ENCODE measurements at regions not wholly inside any gene's neighbourhood (a gene's known extent, or its start where the extent isn't known, plus 50 kb on each side); places are given as distances from the start of the nearest gene placed in this dataset.

GRCh38 chr2:150601280-150602038, 114.0 kb upstream of the RND3 start:
- intact Hi-C loops (cut with DNase I), result no loop called here
- no peak for DNase-seq (ENCODE audit: missing footprints)
- ATAC-seq, result no peak

- intact Hi-C loops (cut with DNase I), result no loop called here
- ATAC-seq (no peak), DNase-seq (ENCODE audit: missing footprints) (no peak)
Measured at GRCh38 chr2:150599889-150600288, 112.4 kb upstream of the RND3 start.

- no peak for ATAC-seq
- DNase-seq (ENCODE audit: missing footprints), result no peak
- intact Hi-C loops (cut with DNase I), result no loop called here
Measured at GRCh38 chr2:150598383-150598782, 110.9 kb upstream of the RND3 start.

GRCh38 chr2:150595803-150596470, 108.5 kb upstream of the RND3 start:
- DNase-seq (ENCODE audit: missing footprints) (no peak), ATAC-seq (no peak)
- intact Hi-C loops (cut with DNase I), result no loop called here

- intact Hi-C loops (cut with DNase I), result no loop called here
- ATAC-seq, result no peak
- DNase-seq (ENCODE audit: missing footprints), result no peak
Measured at GRCh38 chr2:150594299-150594698, 106.8 kb upstream of the RND3 start.

- ATAC-seq (no peak), DNase-seq (ENCODE audit: missing footprints) (no peak)
- intact Hi-C loops (cut with DNase I), result no loop called here
Measured at GRCh38 chr2:150591496-150592285, 104.2 kb upstream of the RND3 start.

- DNase-seq (ENCODE audit: missing footprints) (no peak), ATAC-seq (no peak)
- intact Hi-C loops (cut with DNase I), result no loop called here
Measured at GRCh38 chr2:150589681-150590080, 102.2 kb upstream of the RND3 start.

- ATAC-seq (no peak), DNase-seq (ENCODE audit: missing footprints) (no peak)
- intact Hi-C loops (cut with DNase I), result no loop called here
Measured at GRCh38 chr2:150588506-150588870, 101.0 kb upstream of the RND3 start.

GRCh38 chr2:150587547-150588505, 100.4 kb upstream of the RND3 start:
- ATAC-seq (no peak), DNase-seq (ENCODE audit: missing footprints) (no peak)
- intact Hi-C loops (cut with DNase I), result no loop called here

GRCh38 chr2:150586858-150587257, 99.4 kb upstream of the RND3 start:
- ATAC-seq, result peak; percentile 48

GRCh38 chr2:150585221-150585971, 97.9 kb upstream of the RND3 start:
- intact Hi-C loops (cut with DNase I), result no loop called here
- DNase-seq (ENCODE audit: missing footprints), result no peak
- ATAC-seq, result no peak

More at GRCh38 chr2:150586858-150587257, 99.4 kb upstream of the RND3 start:
- intact Hi-C loops (cut with DNase I), result no loop called here
- DNase-seq (ENCODE audit: missing footprints), result no peak

- intact Hi-C loops (cut with DNase I), result no loop called here
Measured at GRCh38 chr2:150584081-150584480, 96.6 kb upstream of the RND3 start.

GRCh38 chr2:150581717-150582472, 94.4 kb upstream of the RND3 start:
- DNase-seq (ENCODE audit: missing footprints) (no peak), ATAC-seq (no peak)
- intact Hi-C loops (cut with DNase I), result no loop called here

More at GRCh38 chr2:150584081-150584480, 96.6 kb upstream of the RND3 start:
- DNase-seq (ENCODE audit: missing footprints) (no peak), ATAC-seq (no peak)

GRCh38 chr2:150578481-150578880, 91.0 kb upstream of the RND3 start:
- no peak for DNase-seq (ENCODE audit: missing footprints)
- intact Hi-C loops (cut with DNase I), result no loop called here
- no peak for ATAC-seq

- no peak for DNase-seq (ENCODE audit: missing footprints)
- intact Hi-C loops (cut with DNase I), result no loop called here
- ATAC-seq, result no peak
Measured at GRCh38 chr2:150575861-150576260, 88.4 kb upstream of the RND3 start.

GRCh38 chr2:150572961-150573395, 85.5 kb upstream of the RND3 start:
- intact Hi-C loops (cut with DNase I), result no loop called here
- DNase-seq (ENCODE audit: missing footprints) (no peak), ATAC-seq (no peak)

- intact Hi-C loops (cut with DNase I), result no loop called here
- DNase-seq (ENCODE audit: missing footprints) (no peak), ATAC-seq (no peak)
Measured at GRCh38 chr2:150572194-150572766, 84.8 kb upstream of the RND3 start.

Measured in Right ventricle myocardium inferior (tissue), 1 donor.